ENCODE measurements at regions not wholly inside any gene's neighbourhood (a gene's known extent, or its start where the extent isn't known, plus 50 kb on each side); places are given as distances from the start of the nearest gene placed in this dataset.

DNA sequence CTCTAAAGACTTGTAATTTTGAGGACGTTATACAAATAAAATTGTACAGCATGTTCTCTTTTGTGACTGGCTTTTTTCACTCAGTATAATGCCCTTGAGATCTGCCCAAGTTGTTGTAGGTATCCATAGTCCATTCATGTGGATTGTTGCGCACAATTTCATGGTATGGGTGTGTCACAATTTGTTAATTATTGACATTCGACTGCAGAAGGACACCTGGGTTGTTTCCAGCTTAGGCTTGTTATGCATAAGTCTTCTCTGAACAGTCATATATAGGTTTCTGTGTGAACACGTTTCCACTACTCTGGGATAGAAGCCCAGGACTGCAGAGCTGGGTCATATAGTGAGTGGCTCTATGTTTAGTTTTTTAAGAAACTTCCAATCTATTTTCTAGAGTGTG, 800.8 kb upstream of the SALL3 start:
- Histone ChIP-seq H3K9ac (ENCODE audit: low read length) (no peak overlapping the region), H3K4me3 (ENCODE audit: low read length) (no peak overlapping the region), H3K27me3 (ENCODE audit: low read depth, low read length) (no peaks in the 10 kb centered on the region), H2AFZ (ENCODE audit: low read depth, low read length) (no peak overlapping the region), H3K4me2 (ENCODE audit: low read length) (no peak overlapping the region), H3K9me3 (ENCODE audit: insufficient read depth, low read length) (0 out of 2 replicates have a peak, but pooled peaks cover 3% of the 10 kb centered on the region), H4K20me1 (ENCODE audit: insufficient read depth, low read length) (no peaks in the 10 kb centered on the region), H3K36me3 (replicated peaks; ENCODE audit: low read depth, low read length) (no peaks in the 10 kb centered on the region), H3K4me1 (ENCODE audit: low read length) (no peaks in the 10 kb centered on the region), H3K27ac (ENCODE audit: low read length) (no peak overlapping the region), H3K79me2 (ENCODE audit: low read length) (no peaks in the 10 kb centered on the region)
- TF ChIP-seq, protein P1, sequence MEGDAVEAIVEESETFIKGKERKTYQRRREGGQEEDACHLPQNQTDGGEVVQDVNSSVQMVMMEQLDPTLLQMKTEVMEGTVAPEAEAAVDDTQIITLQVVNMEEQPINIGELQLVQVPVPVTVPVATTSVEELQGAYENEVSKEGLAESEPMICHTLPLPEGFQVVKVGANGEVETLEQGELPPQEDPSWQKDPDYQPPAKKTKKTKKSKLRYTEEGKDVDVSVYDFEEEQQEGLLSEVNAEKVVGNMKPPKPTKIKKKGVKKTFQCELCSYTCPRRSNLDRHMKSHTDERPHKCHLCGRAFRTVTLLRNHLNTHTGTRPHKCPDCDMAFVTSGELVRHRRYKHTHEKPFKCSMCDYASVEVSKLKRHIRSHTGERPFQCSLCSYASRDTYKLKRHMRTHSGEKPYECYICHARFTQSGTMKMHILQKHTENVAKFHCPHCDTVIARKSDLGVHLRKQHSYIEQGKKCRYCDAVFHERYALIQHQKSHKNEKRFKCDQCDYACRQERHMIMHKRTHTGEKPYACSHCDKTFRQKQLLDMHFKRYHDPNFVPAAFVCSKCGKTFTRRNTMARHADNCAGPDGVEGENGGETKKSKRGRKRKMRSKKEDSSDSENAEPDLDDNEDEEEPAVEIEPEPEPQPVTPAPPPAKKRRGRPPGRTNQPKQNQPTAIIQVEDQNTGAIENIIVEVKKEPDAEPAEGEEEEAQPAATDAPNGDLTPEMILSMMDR (IDR thresholded peaks at IDR 0.05; ENCODE audit: low read depth, low read length): no peak
- no peak for TF ChIP-seq EZH2phosphoT487 (IDR thresholded peaks at IDR 0.05; ENCODE audit: low read depth)

DNA sequence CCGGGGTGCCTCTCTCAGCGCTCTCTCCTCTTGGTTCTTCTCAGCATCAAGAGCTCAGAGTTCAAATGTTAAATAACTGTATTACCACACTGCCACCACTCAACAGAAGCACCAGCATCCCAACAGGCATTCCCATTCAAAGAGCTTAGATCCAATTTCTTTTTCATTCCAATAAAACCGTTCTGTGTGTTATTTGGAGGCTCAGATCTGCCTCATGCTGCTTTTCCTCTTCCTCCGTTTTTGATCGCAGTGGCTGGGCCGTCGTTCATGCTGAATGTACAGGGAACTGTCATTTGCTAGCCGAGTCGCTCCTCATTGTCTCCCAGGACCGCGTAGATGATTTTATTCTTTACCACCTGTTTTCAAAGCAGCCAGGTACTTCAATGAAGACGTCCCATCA, 798.9 kb upstream of the SALL3 start:
- H3K9ac ChIP-seq (ENCODE audit: low read length): no peak overlapping the region
- H3K4me1 ChIP-seq (ENCODE audit: low read length): no peaks in the 10 kb centered on the region
- H3K4me2 ChIP-seq (ENCODE audit: low read length): no peak overlapping the region
- H3K9me3 ChIP-seq (ENCODE audit: insufficient read depth, low read length): 0 out of 2 replicates have a peak, but pooled peaks cover 8% of the 10 kb centered on the region
- TF ChIP-seq, protein P1 (IDR thresholded peaks at IDR 0.05; ENCODE audit: low read depth, low read length): no peak
- TF ChIP-seq EZH2phosphoT487 (IDR thresholded peaks at IDR 0.05; ENCODE audit: low read depth): no peak
- H2AFZ ChIP-seq (ENCODE audit: low read depth, low read length): no peak overlapping the region
- H3K27me3 ChIP-seq (ENCODE audit: low read depth, low read length): no peaks in the 10 kb centered on the region
- no peak overlapping the region for H3K4me3 ChIP-seq (ENCODE audit: low read length)
- H3K27ac ChIP-seq (ENCODE audit: low read length): no peak overlapping the region
- H3K36me3 ChIP-seq (replicated peaks; ENCODE audit: low read depth, low read length): no peaks in the 10 kb centered on the region
- no peaks in the 10 kb centered on the region for H4K20me1 ChIP-seq (ENCODE audit: insufficient read depth, low read length)
- no peaks in the 10 kb centered on the region for H3K79me2 ChIP-seq (ENCODE audit: low read length)

DNA sequence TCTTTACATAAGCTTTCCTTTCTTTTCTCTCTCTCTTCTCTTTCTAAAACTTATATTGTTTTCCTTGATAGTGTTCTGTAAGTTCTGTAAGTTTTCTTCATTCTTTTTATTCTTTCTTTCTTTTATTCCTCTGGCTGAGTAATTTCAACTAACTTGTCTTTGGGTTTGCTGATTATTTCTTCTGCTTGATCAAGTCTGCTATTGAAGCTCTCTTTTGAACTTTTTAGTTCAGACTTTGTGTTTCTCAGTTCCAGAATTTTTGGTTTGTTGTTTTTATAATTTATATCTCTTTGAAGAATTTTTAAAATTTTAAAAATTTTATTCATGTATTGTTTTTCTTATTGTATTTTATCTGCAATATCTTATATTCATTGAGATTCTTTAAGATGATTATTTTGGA, 795.8 kb upstream of the SALL3 start:
- Histone ChIP-seq H3K9ac (ENCODE audit: low read length) (no peak overlapping the region), H3K9me3 (ENCODE audit: insufficient read depth, low read length) (0 out of 2 replicates have a peak, but pooled peaks cover 5% of the 10 kb centered on the region), H3K27me3 (ENCODE audit: low read depth, low read length) (no peaks in the 10 kb centered on the region), H3K4me2 (ENCODE audit: low read length) (no peak overlapping the region), H3K27ac (ENCODE audit: low read length) (no peak overlapping the region), H3K36me3 (replicated peaks; ENCODE audit: low read depth, low read length) (no peaks in the 10 kb centered on the region), H2AFZ (ENCODE audit: low read depth, low read length) (no peak overlapping the region), H3K4me3 (ENCODE audit: low read length) (no peak overlapping the region), H3K4me1 (ENCODE audit: low read length) (no peaks in the 10 kb centered on the region), H3K79me2 (ENCODE audit: low read length) (no peaks in the 10 kb centered on the region), H4K20me1 (ENCODE audit: insufficient read depth, low read length) (no peaks in the 10 kb centered on the region)
- TF ChIP-seq, protein P1 (IDR thresholded peaks at IDR 0.05; ENCODE audit: low read depth, low read length): no peak
- TF ChIP-seq EZH2phosphoT487 (IDR thresholded peaks at IDR 0.05; ENCODE audit: low read depth): no peak

DNA sequence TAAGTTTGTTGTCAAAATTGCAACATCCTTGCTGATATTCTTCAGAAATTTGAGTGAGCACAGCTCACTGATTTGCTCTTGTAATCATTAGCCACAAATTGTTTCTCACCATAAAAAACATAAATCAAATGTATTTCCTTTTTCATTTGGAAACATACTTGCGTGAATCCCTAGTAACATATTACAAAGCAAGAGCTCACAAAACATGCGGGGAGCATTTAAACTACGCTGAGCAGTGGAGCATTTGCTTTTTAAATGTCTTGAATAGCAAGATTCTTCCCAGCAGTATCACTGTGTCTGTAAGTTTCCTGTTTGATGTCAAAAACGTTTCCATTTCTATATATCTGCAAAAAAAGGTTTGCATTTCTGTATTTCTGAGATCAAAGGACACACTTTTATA, 788.3 kb upstream of the SALL3 start:
- H3K9ac ChIP-seq (ENCODE audit: low read length): no peak overlapping the region
- TF ChIP-seq EZH2phosphoT487 (IDR thresholded peaks at IDR 0.05; ENCODE audit: low read depth): no peak
- TF ChIP-seq, protein P1 (IDR thresholded peaks at IDR 0.05; ENCODE audit: low read depth, low read length): no peak

More for the DNA sequence above, 788.3 kb upstream of the SALL3 start:
- Histone ChIP-seq H3K36me3 (replicated peaks; ENCODE audit: low read depth, low read length) (no peaks in the 10 kb centered on the region), H3K4me1 (ENCODE audit: low read length) (no peaks in the 10 kb centered on the region), H2AFZ (ENCODE audit: low read depth, low read length) (no peak overlapping the region), H3K27me3 (ENCODE audit: low read depth, low read length) (no peaks in the 10 kb centered on the region), H3K27ac (ENCODE audit: low read length) (no peak overlapping the region), H3K79me2 (ENCODE audit: low read length) (no peaks in the 10 kb centered on the region), H3K4me3 (ENCODE audit: low read length) (no peak overlapping the region), H4K20me1 (ENCODE audit: insufficient read depth, low read length) (no peaks in the 10 kb centered on the region), H3K9me3 (ENCODE audit: insufficient read depth, low read length) (peaks cover 4% of the 10 kb centered on the region; the same call in 1 of the 2 replicates), H3K4me2 (ENCODE audit: low read length) (no peak overlapping the region)
